ENCODE measurements at regions not wholly inside any gene's neighbourhood (a gene's known extent, or its start where the extent isn't known, plus 50 kb on each side); places are given as distances from the start of the nearest gene placed in this dataset.

- H2BK12ac ChIP-seq (ENCODE audit: low read depth, low read length): no peak overlapping the region
- H3K27me3 ChIP-seq (replicated peaks in 1 of 4; ENCODE audit: control insufficient read depth in 3 of 4, extremely low read depth in 1 of 4, insufficient read depth in 3 of 4, low read length in 3 of 4): no peaks in the 10 kb centered on the region
- H3K4me3 ChIP-seq (ENCODE audit: extremely low read depth in 1 of 4, insufficient read depth in 2 of 4, low read depth in 3 of 4, low read length in 4 of 4): no peak overlapping the region
- no peaks in the 10 kb centered on the region for H3K79me2 ChIP-seq (ENCODE audit: control insufficient read depth in 1 of 2, insufficient read depth in 2 of 2, low read length in 2 of 2)
- H4K8ac ChIP-seq (ENCODE audit: extremely low read depth, insufficient read depth, low read length): no peak overlapping the region
- no peaks in the 10 kb centered on the region for H4K20me1 ChIP-seq (replicated peaks in 1 of 2; ENCODE audit: control insufficient read depth in 1 of 2, insufficient read depth in 2 of 2, low read length in 2 of 2)
- TF ChIP-seq GTF2F1 (IDR thresholded peaks at IDR 0.05; ENCODE audit: borderline replicate concordance, low read depth, low read length): no peak
- TF ChIP-seq RXRA (IDR thresholded peaks at IDR 0.05; ENCODE audit: insufficient read depth, low read depth, low read length): no peak
- TF ChIP-seq SIRT6 (IDR thresholded peaks at IDR 0.05; ENCODE audit: low read length): no peak
- TF ChIP-seq RNF2 (IDR thresholded peaks at IDR 0.05; ENCODE audit: borderline replicate concordance, low read depth, low read length, missing control alignments, poor library complexity, severe bottlenecking): no peak
- no peak for TF ChIP-seq HDAC2 (IDR thresholded peaks at IDR 0.05; ENCODE audit: borderline replicate concordance in 1 of 2, low read depth in 2 of 2, low read length in 2 of 2)
- no peak for TF ChIP-seq POLR2AphosphoS5 (IDR thresholded peaks at IDR 0.05; ENCODE audit: low read depth, low read length)
- TF ChIP-seq BRCA1 (IDR thresholded peaks at IDR 0.05; ENCODE audit: low read depth, low read length): no peak
- H2BK120ac ChIP-seq (replicated peaks; ENCODE audit: low read depth, low read length): no peak overlapping the region
- CTCF ChIA-PET (ENCODE audit: partially characterized antibody): interaction anchor here (0.7 to 1.2 kb wide), 3 partner anchors 17 to 401 kb away, joined by 3 to 4 read pairs (median 3); no protein-coding TSS in a partner anchor
- H3K56ac ChIP-seq (replicated peaks; ENCODE audit: insufficient read length, low read depth, low read length): no peak overlapping the region
- H4K91ac ChIP-seq (replicated peaks; ENCODE audit: insufficient read length, low read length): no peak overlapping the region
- H3K9me3 ChIP-seq (ENCODE audit: insufficient read depth in 2 of 2, low read depth in 1 of 2, low read length in 1 of 2): no peaks in the 10 kb centered on the region
- no peak overlapping the region for H3K27ac ChIP-seq (ENCODE audit: low read depth, low read length)
- no peaks in the 10 kb centered on the region for H3K36me3 ChIP-seq (ENCODE audit: control insufficient read depth in 2 of 4, insufficient read depth in 4 of 4, low read length in 3 of 4)
- no peak overlapping the region for H2BK5ac ChIP-seq (ENCODE audit: low read depth, low read length)
- POLR2A ChIA-PET (ENCODE audit: partially characterized antibody): no interaction called here
- H3K4ac ChIP-seq (replicated peaks; ENCODE audit: insufficient read length, low read depth, low read length): no peak overlapping the region
- H3K14ac ChIP-seq (ENCODE audit: insufficient read length): no peak overlapping the region
- no peak overlapping the region for H2AK5ac ChIP-seq (ENCODE audit: low read depth, low read length)
- FAIRE-seq (no peak), DNase-seq (ENCODE audit: low read depth in 1 of 2, low spot score in 2 of 2) (no peak)
- H3K4me2 ChIP-seq (ENCODE audit: insufficient read depth in 1 of 2, low read depth in 2 of 2, low read length in 2 of 2): no peak overlapping the region
- no peak overlapping the region for H3K23ac ChIP-seq (ENCODE audit: insufficient read length)
- H2BK15ac ChIP-seq (ENCODE audit: low read length): no peak overlapping the region
- no peak overlapping the region for H3K18ac ChIP-seq (ENCODE audit: extremely low read depth, low read length)
- no peaks in the 10 kb centered on the region for H3K79me1 ChIP-seq (ENCODE audit: low read depth, low read length)
- H2AFZ ChIP-seq (ENCODE audit: low read length): no peak overlapping the region
- H3K4me1 ChIP-seq (replicated peaks in 1 of 4; ENCODE audit: control insufficient read depth in 3 of 4, insufficient read depth in 4 of 4, low read length in 3 of 4): no peaks in the 10 kb centered on the region; a peak in 1 of 7 replicates
- no peak overlapping the region for H2BK20ac ChIP-seq (ENCODE audit: low read length)
- no peaks in the 10 kb centered on the region for H3K23me2 ChIP-seq (ENCODE audit: low read depth, low read length)
- no peak overlapping the region for H4K5ac ChIP-seq (ENCODE audit: insufficient read length, low read depth, low read length)
- no peak overlapping the region for H3K9ac ChIP-seq (replicated peaks in 1 of 4; ENCODE audit: extremely low read depth in 1 of 4, low read depth in 3 of 4, low read length in 3 of 4)
- WGBS, 2 experiments (ENCODE audit: extremely low coverage in 1 of 2, insufficient coverage in 1 of 2, insufficient read length in 1 of 2, insufficient replicate concordance in 2 of 2, low coverage in 1 of 2, low lambda C conversion rate in 2 of 2, missing lambda C conversion rate in 1 of 2): 92% methylated on average over 5 of the region's 5 CpGs; no CpG with 5 or more reads in 1 of the 2 experiments
Measured at GRCh38 chr3:20528180-20528770, 342.3 kb upstream of the SGO1 start.
